ENCODE measurements at regions not wholly inside any gene's neighbourhood (a gene's known extent, or its start where the extent isn't known, plus 50 kb on each side); places are given as distances from the start of the nearest gene placed in this dataset.

DNA sequence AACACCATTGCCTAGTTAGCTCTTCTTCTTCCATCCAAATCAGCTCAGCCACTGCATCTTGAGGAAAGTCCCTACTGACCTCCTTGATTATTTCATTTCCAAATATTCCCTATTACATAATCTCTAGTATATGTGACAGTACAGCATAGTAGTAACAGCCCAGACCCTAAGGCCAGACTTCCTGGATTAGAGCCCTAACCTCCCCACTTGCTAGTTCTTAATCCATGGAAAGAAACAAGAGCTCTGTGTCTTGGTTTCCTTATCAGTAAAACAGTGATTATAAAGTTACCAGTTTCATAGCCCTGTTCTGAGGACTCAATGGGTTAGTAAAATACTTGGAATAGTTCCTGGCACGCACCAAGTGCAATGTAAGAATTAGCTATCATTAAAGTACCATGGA, 153.0 kb downstream of the RAP2A start:
- H3K27me3 Mint-ChIP-seq (ENCODE audit: insufficient read depth) = no peaks in the 10 kb centered on the region
- H3K36me3 Mint-ChIP-seq (ENCODE audit: low read depth) = peaks cover 7% of the 10 kb centered on the region
- no peak overlapping the region for H3K9ac ChIP-seq (ENCODE audit: extremely low read depth, low read length, poor library complexity, severe bottlenecking)
- H3K9me3 Mint-ChIP-seq = peaks cover 16% of the 10 kb centered on the region
- H3K4me1 ChIP-seq (ENCODE audit: control insufficient read depth, insufficient read depth, low read length) = peaks cover 4% of the 10 kb centered on the region
- TF ChIP-seq, protein P1, sequence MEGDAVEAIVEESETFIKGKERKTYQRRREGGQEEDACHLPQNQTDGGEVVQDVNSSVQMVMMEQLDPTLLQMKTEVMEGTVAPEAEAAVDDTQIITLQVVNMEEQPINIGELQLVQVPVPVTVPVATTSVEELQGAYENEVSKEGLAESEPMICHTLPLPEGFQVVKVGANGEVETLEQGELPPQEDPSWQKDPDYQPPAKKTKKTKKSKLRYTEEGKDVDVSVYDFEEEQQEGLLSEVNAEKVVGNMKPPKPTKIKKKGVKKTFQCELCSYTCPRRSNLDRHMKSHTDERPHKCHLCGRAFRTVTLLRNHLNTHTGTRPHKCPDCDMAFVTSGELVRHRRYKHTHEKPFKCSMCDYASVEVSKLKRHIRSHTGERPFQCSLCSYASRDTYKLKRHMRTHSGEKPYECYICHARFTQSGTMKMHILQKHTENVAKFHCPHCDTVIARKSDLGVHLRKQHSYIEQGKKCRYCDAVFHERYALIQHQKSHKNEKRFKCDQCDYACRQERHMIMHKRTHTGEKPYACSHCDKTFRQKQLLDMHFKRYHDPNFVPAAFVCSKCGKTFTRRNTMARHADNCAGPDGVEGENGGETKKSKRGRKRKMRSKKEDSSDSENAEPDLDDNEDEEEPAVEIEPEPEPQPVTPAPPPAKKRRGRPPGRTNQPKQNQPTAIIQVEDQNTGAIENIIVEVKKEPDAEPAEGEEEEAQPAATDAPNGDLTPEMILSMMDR (conservative IDR thresholded peaks at IDR 0.05) = no peak
- peak overlapping the region; percentile 15 for H3K4me3 ChIP-seq (ENCODE audit: low read length)
- no peaks in the 10 kb centered on the region for H3K36me3 ChIP-seq (ENCODE audit: control insufficient read depth, insufficient read depth, low read length)
- H3K4me1 Mint-ChIP-seq = peaks cover 9% of the 10 kb centered on the region
- H3K27ac Mint-ChIP-seq = no peak overlapping the region
- DNase-seq = no peak
- 88% methylated on average over 1 of the region's 1 CpG; no CpG with 5 or more reads in 1 of the 2 experiments for WGBS, 2 experiments (ENCODE audit: insufficient coverage in 1 of 2, insufficient read length in 1 of 2)
- H3K4me3 Mint-ChIP-seq = no peak overlapping the region
- no peak overlapping the region for H3K27ac ChIP-seq (ENCODE audit: low read depth, low read length)
- no peaks in the 10 kb centered on the region for H3K27me3 ChIP-seq (ENCODE audit: control insufficient read depth, insufficient read depth, low read length, poor library complexity, severe bottlenecking)
- H3K9me3 ChIP-seq (ENCODE audit: control insufficient read depth, low read length) = peaks cover 18% of the 10 kb centered on the region

DNA sequence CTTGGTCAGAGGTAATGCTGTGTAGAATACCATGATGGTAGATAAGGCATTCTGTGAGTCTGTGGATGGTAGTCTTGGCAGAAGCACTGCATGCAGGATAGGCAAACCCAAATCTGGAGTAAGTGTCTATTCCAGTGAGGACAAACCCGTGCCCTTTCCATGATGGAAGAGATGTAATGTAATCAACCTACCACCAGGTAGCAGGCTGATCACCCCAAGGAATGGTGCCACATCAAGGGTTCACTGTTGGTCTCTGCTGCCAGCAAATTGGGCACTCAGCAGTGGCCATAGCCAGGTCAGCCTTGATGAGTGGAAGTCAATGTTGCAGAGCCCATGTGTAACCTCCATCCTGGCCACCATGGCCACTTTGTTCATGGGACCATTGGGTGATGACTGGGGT, 155.0 kb downstream of the RAP2A start:
- Mint-ChIP-seq H3K36me3 (ENCODE audit: low read depth) (peaks cover 4% of the 10 kb centered on the region), H3K27me3 (ENCODE audit: insufficient read depth) (no peaks in the 10 kb centered on the region), H3K9me3 (peaks cover 5% of the 10 kb centered on the region), H3K4me1 (peaks cover 9% of the 10 kb centered on the region), H3K27ac (no peak overlapping the region), H3K4me3 (no peak overlapping the region)
- no peak overlapping the region for H3K9ac ChIP-seq (ENCODE audit: extremely low read depth, low read length, poor library complexity, severe bottlenecking)
- DNase-seq = peak; percentile 49
- TF ChIP-seq, protein P1 (conservative IDR thresholded peaks at IDR 0.05) = peak; percentile 61
- H3K27me3 ChIP-seq (ENCODE audit: control insufficient read depth, insufficient read depth, low read length, poor library complexity, severe bottlenecking) = no peaks in the 10 kb centered on the region
- no peak overlapping the region for H3K27ac ChIP-seq (ENCODE audit: low read depth, low read length)
- H3K4me3 ChIP-seq (ENCODE audit: low read length) = no peak overlapping the region
- H3K4me1 ChIP-seq (ENCODE audit: control insufficient read depth, insufficient read depth, low read length) = peaks cover 4% of the 10 kb centered on the region
- no peaks in the 10 kb centered on the region for H3K36me3 ChIP-seq (ENCODE audit: control insufficient read depth, insufficient read depth, low read length)
- 77 to 100% methylated on average over 1 of the region's 1 CpG for WGBS, 2 experiments (ENCODE audit: insufficient coverage in 1 of 2, insufficient read length in 1 of 2)
- H3K9me3 ChIP-seq (ENCODE audit: control insufficient read depth, low read length) = peaks cover 11% of the 10 kb centered on the region

DNA sequence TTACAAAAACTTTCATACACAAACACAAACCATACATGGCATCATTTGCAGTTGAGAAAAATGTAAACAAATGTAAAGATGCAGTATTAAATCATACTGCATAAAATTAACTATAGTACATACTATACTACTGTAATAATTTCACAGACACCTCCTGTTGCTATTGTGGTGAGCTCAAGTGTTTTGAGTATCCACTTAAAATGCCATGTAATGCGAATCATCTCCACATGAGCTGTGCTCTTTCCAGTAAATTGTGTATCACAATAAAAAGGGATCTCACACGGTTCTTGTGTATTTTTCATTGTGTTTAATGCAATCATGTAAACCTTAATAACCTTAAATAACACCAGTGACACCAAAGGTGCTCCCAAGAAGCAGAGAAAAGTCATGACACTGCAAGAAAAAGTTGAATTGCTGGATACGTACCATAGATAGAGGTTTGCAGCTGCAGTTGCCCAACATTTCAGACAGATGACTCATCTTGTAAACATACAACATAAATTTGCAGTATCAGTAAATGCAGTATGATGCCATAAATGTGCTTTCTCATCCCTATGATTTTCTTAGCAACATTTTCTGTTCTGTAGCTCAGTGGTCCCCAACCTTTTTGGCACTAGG, 166.6 kb downstream of the RAP2A start:
- Mint-ChIP-seq H3K4me1 (no peaks in the 10 kb centered on the region), H3K4me3 (no peak overlapping the region), H3K27ac (no peak overlapping the region), H3K9me3 (peaks cover 52% of the 10 kb centered on the region), H3K27me3 (ENCODE audit: insufficient read depth) (no peaks in the 10 kb centered on the region), H3K36me3 (ENCODE audit: low read depth) (peaks cover 33% of the 10 kb centered on the region)
- TF ChIP-seq, protein P1 (conservative IDR thresholded peaks at IDR 0.05) = no peak
- no peaks in the 10 kb centered on the region for H3K4me1 ChIP-seq (ENCODE audit: control insufficient read depth, insufficient read depth, low read length)
- peaks cover 24% of the 10 kb centered on the region for H3K9me3 ChIP-seq (ENCODE audit: control insufficient read depth, low read length)
- H3K27me3 ChIP-seq (ENCODE audit: control insufficient read depth, insufficient read depth, low read length, poor library complexity, severe bottlenecking) = no peaks in the 10 kb centered on the region
- H3K4me3 ChIP-seq (ENCODE audit: low read length) = peak overlapping the region; percentile 43
- WGBS, 2 experiments (ENCODE audit: insufficient coverage in 1 of 2, insufficient read length in 1 of 2) = 46 to 50% methylated on average over 2 of the region's 3 CpGs
- no peak overlapping the region for H3K9ac ChIP-seq (ENCODE audit: extremely low read depth, low read length, poor library complexity, severe bottlenecking)
- no peak overlapping the region for H3K27ac ChIP-seq (ENCODE audit: low read depth, low read length)
- H3K36me3 ChIP-seq (ENCODE audit: control insufficient read depth, insufficient read depth, low read length) = no peaks in the 10 kb centered on the region
- DNase-seq = no peak

All from endodermal cell (in vitro differentiated cells).